Cerebellar cortex (tissue), 1 donor: ENCODE measurements at regions not wholly inside any gene's neighbourhood (a gene's known extent, or its start where the extent isn't known, plus 50 kb on each side); places are given as distances from the start of the nearest gene placed in this dataset.
"Not testable (repeated sequence)": the region's sequence is repeated elsewhere in the genome, so short reads cannot be mapped to it uniquely, and the experiment has no call there.

Experiments used
- DNase-seq: peaks from one replicate; pipeline ENCODE4 v3.0.0-alpha.2; 2015; ENCODE audit warnings: low spot score

- DNase-seq: no peak
Observed at GRCh38 chr5:82551192-82551591, 273.0 kb upstream of the RPS23 start.

GRCh38 chr5:82549263-82549662 lies 271.1 kb upstream of the RPS23 start:
- DNase-seq: no peak

GRCh38 chr5:82544004-82544403 lies 265.9 kb upstream of the RPS23 start:
- DNase-seq: no peak

GRCh38 chr5:82540301-82540700 lies 262.1 kb upstream of the RPS23 start:
- no peak for DNase-seq

GRCh38 chr5:82538339-82539034 lies 260.3 kb upstream of the RPS23 start:
- DNase-seq: no peak

DNA sequence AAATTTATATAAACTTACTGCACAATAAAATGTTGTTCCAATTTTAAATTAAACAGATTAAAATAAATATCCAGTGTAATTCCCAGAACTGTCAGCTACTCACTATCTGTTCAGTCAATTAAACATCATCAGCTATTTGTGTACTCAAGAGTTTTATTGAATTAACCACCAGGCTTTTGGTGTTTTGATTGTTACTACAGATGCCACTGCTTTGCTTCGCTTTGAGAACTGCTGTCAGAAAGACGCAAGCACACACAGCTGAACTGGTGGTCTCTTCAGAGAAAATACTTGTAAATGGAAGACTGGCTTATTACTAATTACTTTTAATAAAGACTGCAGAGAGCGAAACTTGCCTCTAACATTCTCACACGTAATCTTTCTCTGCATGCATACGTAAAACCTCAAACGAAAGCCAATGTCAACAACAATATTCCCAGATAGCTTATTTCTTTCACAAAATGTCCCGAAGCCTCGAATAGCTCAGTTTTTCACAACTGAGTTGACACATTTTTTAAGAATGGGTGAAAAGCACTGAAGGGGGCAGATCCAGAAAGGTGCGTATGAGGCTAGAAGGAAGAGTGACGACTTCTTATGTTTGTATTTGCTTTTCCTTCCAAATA lies 259.6 kb upstream of the RPS23 start:
- no peak for DNase-seq

- no peak for DNase-seq
Observed at GRCh38 chr5:82534986-82535385, 256.8 kb upstream of the RPS23 start.

DNA sequence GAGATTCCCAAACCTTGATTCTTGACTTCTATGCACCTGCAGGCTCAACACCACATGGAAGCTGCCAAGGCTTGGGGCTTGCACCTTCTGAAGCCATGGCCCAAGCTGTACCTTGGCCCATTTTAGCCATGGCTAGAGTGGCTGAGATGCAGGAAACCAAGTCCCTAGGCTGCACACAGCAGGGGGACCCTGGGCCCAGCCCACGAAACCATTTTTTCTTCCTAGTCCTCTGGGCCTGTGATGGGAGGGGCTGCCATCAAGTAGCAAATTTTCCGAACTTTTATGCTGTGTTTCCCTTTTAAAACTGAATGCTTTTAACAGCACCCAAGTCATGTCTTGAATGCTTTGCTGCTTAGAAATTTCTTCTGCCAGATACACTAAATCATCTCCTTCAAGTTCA lies 253.9 kb upstream of the RPS23 start:
- not testable (repeated sequence) for DNase-seq

DNA sequence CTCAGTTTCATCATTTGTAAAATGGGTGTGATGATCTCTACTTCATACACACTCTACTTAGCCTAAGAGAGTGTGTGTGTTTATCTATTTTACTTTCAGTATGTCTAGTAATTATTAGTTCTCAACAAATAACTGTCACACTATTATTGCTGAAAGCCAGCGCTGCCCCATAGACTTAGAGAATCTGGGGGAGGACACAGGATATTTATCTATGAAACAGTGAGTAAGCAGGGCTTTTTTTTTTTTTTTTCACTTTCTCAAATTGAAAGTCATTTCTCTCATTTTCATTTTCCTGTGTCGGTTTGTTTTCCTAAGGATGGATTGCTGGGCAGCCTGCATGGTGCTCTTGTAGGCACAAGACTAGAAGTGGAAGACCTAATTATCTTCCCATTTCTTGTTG lies 248.4 kb upstream of the RPS23 start:
- DNase-seq: no peak

DNA sequence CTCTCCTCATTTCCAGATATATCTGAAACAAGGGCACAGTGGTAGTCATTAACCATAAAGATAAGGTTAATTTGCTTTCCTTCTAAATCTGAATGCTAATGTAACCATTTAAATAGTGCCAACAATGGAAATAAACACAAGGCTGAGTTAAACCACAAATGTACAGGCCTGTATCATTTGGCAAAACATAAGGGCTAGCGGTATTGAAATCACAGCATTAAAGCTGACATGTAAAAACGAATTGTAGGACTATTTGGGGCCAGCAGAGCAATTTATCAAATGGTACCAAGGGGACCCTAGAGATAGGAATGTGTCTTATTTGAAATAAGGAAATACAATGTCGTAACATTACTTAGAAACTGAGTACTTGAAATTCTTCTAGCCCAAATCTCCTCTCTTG lies 247.5 kb upstream of the RPS23 start:
- DNase-seq: no peak

- DNase-seq: no peak
Observed at GRCh38 chr5:82523633-82524032, 245.5 kb upstream of the RPS23 start.

- DNase-seq: no peak
Observed at GRCh38 chr5:82522897-82523296, 244.7 kb upstream of the RPS23 start.

GRCh38 chr5:82521431-82522051 lies 243.4 kb upstream of the RPS23 start:
- DNase-seq: no peak

DNA sequence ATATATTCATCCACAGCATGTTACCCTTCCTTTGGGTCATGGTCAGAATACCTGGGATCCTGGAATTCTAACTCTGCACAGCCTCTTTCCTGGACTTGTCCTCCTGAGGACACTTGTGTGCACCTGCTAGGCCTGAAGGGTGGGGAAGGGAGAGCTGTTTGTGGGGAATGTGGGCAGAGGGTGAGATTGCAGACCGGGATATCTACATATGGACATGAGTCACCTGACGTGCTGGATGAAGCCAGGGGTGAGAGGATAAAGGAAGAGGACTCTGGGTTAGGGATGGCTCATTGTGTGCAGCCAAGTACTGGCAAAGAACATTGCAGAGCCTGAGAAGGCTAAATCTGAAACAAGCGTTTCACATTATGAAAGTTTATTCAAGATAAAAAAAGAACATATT lies 241.4 kb upstream of the RPS23 start:
- DNase-seq: no peak

DNA sequence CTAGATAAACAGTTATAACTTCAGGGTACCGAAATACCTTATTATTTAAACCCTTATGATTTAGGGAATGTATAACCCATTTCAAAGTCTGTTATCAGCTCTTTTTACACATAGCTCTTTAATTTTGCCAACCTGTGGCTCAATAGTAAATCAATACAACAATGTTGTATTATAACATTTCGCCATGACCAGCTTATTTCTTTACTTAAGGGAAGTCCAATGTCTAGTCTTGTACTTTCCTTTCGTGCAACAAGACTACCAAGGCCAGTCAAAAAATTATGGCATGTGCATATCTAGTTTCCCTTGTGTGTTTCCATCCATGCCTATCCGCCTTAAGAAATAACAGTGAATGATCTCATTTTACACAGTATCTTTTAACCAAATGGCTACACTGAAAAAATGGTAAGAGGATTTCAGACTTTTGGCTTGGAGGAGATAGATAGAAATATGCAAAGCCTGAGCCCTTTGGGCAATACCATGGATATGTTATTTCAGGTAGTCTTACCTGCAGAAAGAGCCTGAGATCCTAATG lies 239.5 kb upstream of the RPS23 start:
- DNase-seq: no peak

GRCh38 chr5:82513738-82514137 lies 235.6 kb upstream of the RPS23 start:
- DNase-seq: no peak

DNA sequence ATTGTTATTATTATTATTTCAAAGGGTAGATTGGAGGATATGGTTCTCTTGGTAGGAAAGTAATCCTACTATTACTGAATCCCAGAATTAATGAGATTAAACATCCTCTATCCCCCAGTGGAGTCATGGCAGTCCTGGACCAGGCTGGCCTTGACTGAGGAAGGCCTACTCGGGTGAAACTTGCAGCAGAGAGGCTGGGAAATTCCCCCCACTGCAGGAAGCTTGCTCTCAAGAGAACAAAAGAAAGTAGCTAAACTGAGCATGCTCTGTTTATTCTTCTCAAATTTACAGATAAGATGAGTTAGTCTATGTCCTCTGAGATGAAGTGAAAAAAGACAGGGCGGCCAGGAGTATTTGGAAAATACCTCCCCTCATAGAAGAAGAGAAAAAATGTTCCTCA lies 233.9 kb upstream of the RPS23 start:
- no peak for DNase-seq

DNA sequence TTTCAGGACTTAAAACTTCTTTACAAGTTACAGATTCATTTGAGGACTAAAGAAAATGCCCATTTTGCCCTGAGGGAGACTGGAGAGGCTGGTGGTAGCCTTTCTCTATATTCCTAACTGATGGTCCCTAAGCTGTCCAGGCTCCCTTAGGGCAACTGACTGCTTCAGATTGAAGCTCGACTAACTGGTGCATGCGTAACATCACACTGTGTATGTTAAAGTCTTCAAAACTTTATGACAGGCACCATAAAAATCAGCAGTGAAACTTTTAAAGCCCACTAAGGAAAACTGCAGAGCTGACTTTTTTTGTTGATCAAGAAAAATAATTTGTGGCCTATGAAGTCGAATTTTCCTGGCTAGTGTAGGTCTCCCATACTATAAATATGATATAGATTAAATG lies 233.0 kb upstream of the RPS23 start:
- no peak for DNase-seq

DNA sequence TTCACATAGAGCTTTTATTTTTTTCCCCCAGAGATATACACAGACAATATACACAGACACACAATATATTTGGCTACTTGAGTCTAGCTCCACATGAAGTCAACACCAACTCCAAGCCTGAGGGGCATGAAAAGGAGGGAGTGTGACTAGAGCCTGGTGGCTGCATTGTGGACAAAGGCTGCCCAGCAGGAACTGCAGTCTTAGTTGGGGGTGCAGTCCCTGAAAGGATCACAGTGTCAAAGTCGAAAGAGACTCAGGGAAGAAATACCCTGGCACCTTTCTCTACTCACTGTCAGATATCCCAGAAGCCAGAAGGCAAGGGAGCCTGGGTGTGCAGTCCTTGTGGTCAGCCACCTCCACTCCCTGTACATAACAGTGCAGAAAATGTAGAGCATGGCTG lies 231.6 kb upstream of the RPS23 start:
- no peak for DNase-seq

- not testable (repeated sequence) for DNase-seq
Observed at GRCh38 chr5:82506390-82506789, 228.2 kb upstream of the RPS23 start.

DNA sequence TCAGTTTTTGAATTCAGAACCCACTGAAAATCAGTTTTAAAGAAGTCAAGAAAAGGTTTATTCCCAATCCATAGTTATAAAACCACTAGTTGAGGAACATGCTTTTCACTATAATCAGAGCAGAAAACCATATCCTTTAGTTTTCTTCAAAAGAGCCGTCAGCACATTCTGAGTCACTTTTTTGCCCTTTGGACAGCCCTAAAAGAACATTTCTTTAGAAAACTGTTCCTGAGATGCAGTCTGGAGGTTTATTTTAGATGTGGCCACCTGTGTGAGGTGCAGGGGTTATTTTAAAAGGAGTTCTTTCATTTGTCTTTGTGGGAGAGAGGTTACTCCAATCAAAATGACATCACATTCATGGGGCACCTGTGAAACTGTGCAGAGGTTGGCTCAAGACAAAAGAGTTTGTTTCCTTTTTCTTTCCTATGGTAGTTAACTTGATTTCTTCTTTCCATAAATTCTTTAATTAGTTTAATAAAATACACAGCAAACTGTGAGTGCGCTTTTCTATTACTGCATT lies 221.6 kb upstream of the RPS23 start:
- DNase-seq: no peak

DNA sequence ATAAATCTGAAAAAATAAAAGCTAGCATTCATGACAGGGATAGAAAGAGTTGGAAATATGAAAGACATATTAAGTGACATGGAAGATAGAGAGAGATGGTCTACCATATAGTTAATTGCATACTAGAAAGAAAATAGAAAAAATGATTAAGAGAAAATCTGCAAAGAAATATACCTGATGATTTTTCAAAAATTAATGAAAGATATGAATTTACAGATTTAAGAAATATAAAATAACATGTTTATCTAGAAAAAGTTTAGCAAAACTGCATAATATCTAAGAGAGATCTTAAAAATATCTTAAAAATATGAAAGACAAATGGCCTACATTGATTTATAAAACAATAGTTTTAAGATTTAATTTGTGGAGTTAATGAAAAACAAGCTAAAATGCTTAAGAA lies 219.1 kb upstream of the RPS23 start:
- no peak for DNase-seq

DNA sequence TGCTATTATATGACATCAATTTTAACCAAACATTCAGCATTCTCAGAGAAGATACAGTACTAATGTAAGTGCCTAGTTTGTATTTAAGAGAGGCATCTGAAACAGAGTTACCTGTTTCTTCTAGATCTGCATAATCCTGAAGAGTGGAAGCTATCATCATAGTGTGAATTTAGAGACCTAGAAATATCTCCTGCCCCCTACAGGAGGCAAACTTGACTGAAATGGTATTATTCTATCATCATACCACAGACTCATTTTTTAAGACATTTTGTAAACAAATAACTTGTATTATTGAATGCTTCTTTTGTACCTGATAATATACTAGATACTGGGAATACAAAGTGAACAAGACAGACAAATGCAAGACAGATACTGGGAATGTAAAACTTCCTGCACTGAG lies 216.8 kb upstream of the RPS23 start:
- DNase-seq: no peak
